Kidney (tissue), 13 donors: ENCODE measurements at regions not wholly inside any gene's neighbourhood (a gene's known extent, or its start where the extent isn't known, plus 50 kb on each side); places are given as distances from the start of the nearest gene placed in this dataset.

Experiments
- DNase-seq, 5 donors: peaks; one replicate each; pipeline ENCODE4 v3.0.0-alpha.2; 2013 to 2020
- FAIRE-seq: peaks from 2 replicates; lab custom pipeline; 2012; peaks lifted over from hg19 to GRCh38; lab: Jason Lieb, UNC
- H3K27ac ChIP-seq, 2 donors: one replicate each; pipeline ENCODE4 v1.7.0; 2013; ENCODE audit warnings: low read depth in 2 of 2, low read length in 2 of 2, inconsistent platforms in 1 of 2
- H3K27me3 ChIP-seq: one replicate; pipeline ENCODE4 v1.7.1; 2013; ENCODE audit warnings: low read length, inconsistent platforms; ENCODE audit not compliant: control insufficient read depth, insufficient read depth
- H3K36me3 ChIP-seq, 3 donors: one replicate each; pipeline versions ENCODE4 v1.7.0 to v1.7.1; 2013; ENCODE audit warnings: low read length in 3 of 3, control low read depth in 1 of 3, inconsistent platforms in 1 of 3; ENCODE audit not compliant: insufficient read depth in 3 of 3, control insufficient read depth in 2 of 3
- H3K4me1 ChIP-seq, 3 donors: one replicate each; pipeline versions ENCODE4 v1.7.0 to v1.7.1; 2013; ENCODE audit warnings: low read length in 3 of 3, inconsistent platforms in 1 of 3, low read depth in 1 of 3; ENCODE audit not compliant: control insufficient read depth in 2 of 3, insufficient read depth in 2 of 3
- H3K4me3 ChIP-seq, 3 donors: one replicate each; pipeline versions ENCODE4 v1.7.0 to v1.8.1; 2013; ENCODE audit warnings: low read length in 3 of 3, control low read depth in 1 of 3, inconsistent platforms in 1 of 3
- H3K9ac ChIP-seq, 3 donors: one replicate each; pipeline versions ENCODE4 v1.7.0 to v1.7.1; 2013; ENCODE audit warnings: low read length in 3 of 3, control low read depth in 1 of 3, inconsistent platforms in 1 of 3
- H3K9me3 ChIP-seq, 3 donors: one replicate each; pipeline versions ENCODE4 v1.7.0 to v1.7.1; 2013; ENCODE audit warnings: low read length in 3 of 3, control low read depth in 1 of 3, inconsistent platforms in 1 of 3; ENCODE audit not compliant: control insufficient read depth in 2 of 3, insufficient read depth in 1 of 3
- CTCF ChIP-seq: IDR thresholded peaks from 3 replicates; pipeline ENCODE4 v1.5.1; 2012; ENCODE audit warnings: mild to moderate bottlenecking, moderate library complexity, borderline replicate concordance; ENCODE audit not compliant: insufficient read depth; ENCODE audit errors: extremely low read depth
- intact Hi-C: fragments of 100-400 bp; cut with DNase I; formaldehyde crosslinking; loops from one replicate; pipeline ENCODE4 v1.11.1; 2022
- donor health status: control.
- donor health status: control.
- donor health status: control.
- donor health status: control.
- donor health status: control.
- donor health status: DM: yes; HTN: yes; CAD: no.
- donor health status: Normal renal cell carcinoma (clear cell type).

DNA sequence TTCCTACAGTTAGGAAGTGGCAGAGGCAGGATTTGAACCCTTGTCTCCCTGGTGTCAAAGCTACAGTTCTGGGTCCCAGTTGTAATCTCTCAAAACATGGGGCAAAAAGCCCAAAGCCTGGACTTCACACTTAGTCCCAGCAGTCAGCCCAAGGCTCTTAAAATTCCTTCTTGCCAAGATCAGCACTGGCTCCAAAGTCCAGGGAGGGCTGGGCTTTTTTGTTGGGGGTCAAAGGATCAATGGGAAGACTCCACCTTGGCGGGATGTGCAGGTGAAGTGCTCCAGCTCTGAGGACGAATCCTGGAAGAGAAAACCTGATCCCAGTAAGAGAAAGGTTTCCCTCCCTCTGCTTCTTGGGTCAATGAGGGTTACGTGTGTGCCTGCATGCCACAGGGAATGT is 195.5 kb downstream of the HAPSTR1 start:
- no peak for TF ChIP-seq CTCF
- Histone ChIP-seq H3K9me3 (no peaks in the 10 kb centered on the region), H3K4me3 (no peak overlapping the region), H3K9ac (no peak overlapping the region), H3K36me3 (no peaks in the 10 kb centered on the region), H3K27me3 (no peaks in the 10 kb centered on the region), H3K27ac (no peak overlapping the region), H3K4me1 (no peaks in the 10 kb centered on the region)
- DNase-seq: peak in 1 of 5 donors; percentile 21
- FAIRE-seq: no peak
- intact Hi-C loops: no loop called here

DNA sequence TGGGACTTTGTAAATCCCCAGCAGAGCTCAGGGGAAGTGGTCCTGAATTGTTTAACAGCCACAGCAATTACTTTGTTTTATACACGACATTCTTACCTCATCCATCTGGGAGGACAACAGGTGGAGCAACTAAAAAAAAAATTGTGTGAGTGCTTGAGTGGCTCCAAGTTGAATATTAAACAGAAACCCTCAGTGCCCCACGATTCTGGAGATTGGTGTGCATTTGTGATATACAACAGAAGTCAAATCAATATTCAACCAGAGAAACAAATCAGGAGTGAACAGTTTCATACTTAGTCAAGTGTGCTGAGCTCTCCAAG is 204.8 kb downstream of the HAPSTR1 start:
- no peak for FAIRE-seq

DNA sequence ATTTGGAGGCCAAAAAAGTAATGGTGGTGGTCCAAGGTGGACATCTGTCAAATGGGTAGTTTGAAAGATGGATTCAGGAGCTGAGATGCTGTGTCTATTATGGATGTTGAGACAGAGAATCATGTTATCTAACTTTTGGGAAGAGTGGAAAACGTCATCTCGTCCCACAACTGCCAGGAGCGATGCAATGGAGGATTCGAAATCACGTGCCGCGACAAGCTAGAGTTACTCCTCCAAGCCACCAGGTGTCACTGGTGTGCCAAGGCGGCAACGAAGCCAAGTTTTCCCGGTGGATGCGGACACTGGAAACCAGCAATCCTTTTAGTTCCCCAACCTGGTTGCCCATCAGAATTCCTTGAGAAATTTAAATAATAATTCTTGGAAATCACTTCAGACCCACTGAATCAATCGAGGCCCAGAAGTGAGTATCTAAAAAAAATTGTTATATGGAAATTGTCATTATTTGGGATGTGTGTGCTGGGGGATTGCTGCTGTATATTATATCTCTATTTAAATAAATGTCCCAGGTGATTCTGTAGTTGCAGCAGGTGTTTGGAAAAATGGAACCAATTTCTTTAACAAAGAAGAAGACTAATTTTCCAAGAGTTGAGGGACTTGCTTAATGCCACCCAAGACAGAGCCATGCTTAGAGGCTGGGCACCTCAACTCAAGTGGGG is 206.1 kb downstream of the HAPSTR1 start:
- Histone ChIP-seq H3K27ac (no peak overlapping the region), H3K36me3 (no peaks in the 10 kb centered on the region), H3K4me1 (peaks cover 0 to 3% (median 0%) of the 10 kb centered on the region in 3 donors), H3K9ac (no peak overlapping the region), H3K9me3 (no peaks in the 10 kb centered on the region), H3K27me3 (no peaks in the 10 kb centered on the region), H3K4me3 (no peak overlapping the region)
- FAIRE-seq (no peak), DNase-seq (peak in 4 of 5 donors; percentile 33 to 67 (median 48))
- intact Hi-C loops: no loop called here
- TF ChIP-seq CTCF: peak; percentile 71

More for the DNA sequence above, 204.8 kb downstream of the HAPSTR1 start:
- Histone ChIP-seq H3K4me1 (peaks cover 0 to 3% (median 0%) of the 10 kb centered on the region in 3 donors), H3K4me3 (peak overlapping the region in 1 of 3 donors; percentile 9), H3K36me3 (no peaks in the 10 kb centered on the region), H3K27me3 (no peaks in the 10 kb centered on the region), H3K9ac (no peak overlapping the region), H3K9me3 (no peaks in the 10 kb centered on the region), H3K27ac (no peak overlapping the region)
- no peak for TF ChIP-seq CTCF
- intact Hi-C loops: no loop called here
- DNase-seq: peak in 3 of 5 donors; percentile 38 to 80 (median 69)

GRCh38 chr16:9300252-9300651 is 208.8 kb downstream of the HAPSTR1 start:
- Histone ChIP-seq H3K27me3 (no peaks in the 10 kb centered on the region), H3K27ac (no peak overlapping the region), H3K36me3 (no peaks in the 10 kb centered on the region), H3K9ac (no peak overlapping the region), H3K4me3 (no peak overlapping the region), H3K9me3 (no peaks in the 10 kb centered on the region), H3K4me1 (peaks cover 0 to 3% (median 0%) of the 10 kb centered on the region in 3 donors)
- TF ChIP-seq CTCF: no peak
- intact Hi-C loops: no loop called here
- DNase-seq: no peak
- FAIRE-seq: no peak
